PFSK-1 (cell line): ENCODE measurements at regions not wholly inside any gene's neighbourhood (a gene's known extent, or its start where the extent isn't known, plus 50 kb on each side); places are given as distances from the start of the nearest gene placed in this dataset.

Experiments
- FOXP2 ChIP-seq: optimal IDR thresholded peaks from 2 replicates; pipeline ENCODE3; 2011; ENCODE audit warnings: borderline replicate concordance, control low read depth, inconsistent platforms; ENCODE audit not compliant: insufficient read depth; ENCODE audit errors: extremely low read length, extremely low read depth
- POLR2AphosphoS5 ChIP-seq: IDR thresholded peaks from 2 replicates; pipeline ENCODE4 v1.6.1; 2012; ENCODE audit warnings: low read depth, mild to moderate bottlenecking, control low read depth, low read length, moderate library complexity
- SIN3A ChIP-seq: IDR thresholded peaks from 2 replicates; pipeline ENCODE4 v1.6.1; 2012; ENCODE audit warnings: mild to moderate bottlenecking, low read length, moderate library complexity, borderline replicate concordance; ENCODE audit not compliant: insufficient read depth
- TAF1 ChIP-seq: IDR thresholded peaks from 2 replicates; pipeline ENCODE4 v1.6.1; 2012; ENCODE audit warnings: low read length, control low read depth, borderline replicate concordance; ENCODE audit not compliant: insufficient read depth
- TF ChIP-seq, protein P1 (sequence below), 2 experiments: IDR thresholded peaks; 2 replicates each; pipeline versions ENCODE4 v1.6.1 to v1.8.0; 2011 to 2012; ENCODE audit warnings: low read depth in 2 of 2, low read length in 2 of 2, control low read depth in 1 of 2, inconsistent platforms in 1 of 2, mild to moderate bottlenecking in 1 of 2, moderate library complexity in 1 of 2; ENCODE audit not compliant: insufficient read depth in 1 of 2

DNA sequence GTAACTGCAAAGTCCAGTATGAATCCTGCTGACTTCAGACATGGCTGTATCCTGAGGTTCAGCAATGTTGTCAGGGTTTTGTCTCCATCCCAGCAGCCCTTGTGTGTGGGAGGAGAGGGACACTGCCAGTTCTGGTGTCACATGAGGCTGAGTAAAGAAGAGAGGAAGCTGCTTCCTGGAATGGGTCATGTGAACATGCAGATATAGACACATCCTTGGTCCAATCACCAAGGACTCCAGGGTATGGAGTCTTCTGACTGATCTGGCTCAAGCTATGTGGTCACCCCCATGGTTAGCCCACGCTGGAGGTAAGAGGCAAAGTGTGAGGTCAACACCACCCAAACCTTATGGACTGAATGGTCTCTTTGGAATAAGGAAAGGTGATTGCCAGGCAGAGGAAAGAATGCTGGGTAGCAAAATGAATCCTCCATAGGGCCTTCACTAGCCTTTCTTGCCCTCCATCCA lies 134.4 kb upstream of the SLC1A4 start:
- TF ChIP-seq SIN3A (no peak), FOXP2 (peak; percentile 55)

DNA sequence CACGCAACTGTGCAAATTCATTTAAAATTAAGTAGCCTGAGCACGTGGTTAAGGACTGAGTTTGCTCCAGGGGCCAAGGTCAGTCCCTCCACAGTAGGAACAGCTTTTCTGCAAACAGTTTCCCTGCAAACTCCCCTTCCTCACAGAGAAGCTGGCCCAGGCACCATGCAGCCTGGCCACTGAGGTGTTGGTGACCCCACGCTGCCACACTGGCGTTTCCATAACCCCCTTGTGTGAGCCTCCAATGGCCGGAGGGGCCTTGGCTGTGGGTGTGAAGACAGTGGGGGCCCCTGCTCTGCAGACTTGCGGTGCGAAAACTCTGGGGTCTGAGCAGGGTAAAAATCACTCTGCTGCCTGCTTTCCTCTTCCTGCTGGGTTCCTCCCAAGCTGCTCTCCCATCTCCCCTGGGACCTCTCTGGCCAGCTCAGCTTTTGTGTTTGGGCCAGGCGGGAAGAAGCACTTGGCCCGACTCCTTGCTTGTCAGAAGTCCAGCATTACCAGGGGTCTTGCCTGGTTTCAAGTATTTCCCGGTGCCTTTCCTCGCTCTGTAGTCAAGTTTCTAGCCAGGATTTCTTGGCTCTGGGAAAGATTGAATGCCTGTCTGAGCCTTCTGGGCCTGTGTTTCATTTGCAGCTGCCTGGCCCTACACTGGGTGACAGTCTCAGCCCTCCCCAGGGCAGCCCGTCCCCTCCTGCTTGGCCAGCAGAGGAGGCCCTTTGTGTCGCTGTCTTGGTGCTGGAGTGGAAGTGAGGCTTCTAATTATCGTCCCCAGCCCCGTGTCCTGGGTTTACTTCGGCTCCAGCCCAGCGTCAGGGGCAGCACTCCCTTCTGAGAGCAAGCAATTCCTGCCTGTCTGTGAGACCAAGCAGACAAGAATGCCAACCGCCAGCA lies 131.4 kb upstream of the SLC1A4 start:
- TF ChIP-seq FOXP2, result no peak
- TF ChIP-seq, protein P1, sequence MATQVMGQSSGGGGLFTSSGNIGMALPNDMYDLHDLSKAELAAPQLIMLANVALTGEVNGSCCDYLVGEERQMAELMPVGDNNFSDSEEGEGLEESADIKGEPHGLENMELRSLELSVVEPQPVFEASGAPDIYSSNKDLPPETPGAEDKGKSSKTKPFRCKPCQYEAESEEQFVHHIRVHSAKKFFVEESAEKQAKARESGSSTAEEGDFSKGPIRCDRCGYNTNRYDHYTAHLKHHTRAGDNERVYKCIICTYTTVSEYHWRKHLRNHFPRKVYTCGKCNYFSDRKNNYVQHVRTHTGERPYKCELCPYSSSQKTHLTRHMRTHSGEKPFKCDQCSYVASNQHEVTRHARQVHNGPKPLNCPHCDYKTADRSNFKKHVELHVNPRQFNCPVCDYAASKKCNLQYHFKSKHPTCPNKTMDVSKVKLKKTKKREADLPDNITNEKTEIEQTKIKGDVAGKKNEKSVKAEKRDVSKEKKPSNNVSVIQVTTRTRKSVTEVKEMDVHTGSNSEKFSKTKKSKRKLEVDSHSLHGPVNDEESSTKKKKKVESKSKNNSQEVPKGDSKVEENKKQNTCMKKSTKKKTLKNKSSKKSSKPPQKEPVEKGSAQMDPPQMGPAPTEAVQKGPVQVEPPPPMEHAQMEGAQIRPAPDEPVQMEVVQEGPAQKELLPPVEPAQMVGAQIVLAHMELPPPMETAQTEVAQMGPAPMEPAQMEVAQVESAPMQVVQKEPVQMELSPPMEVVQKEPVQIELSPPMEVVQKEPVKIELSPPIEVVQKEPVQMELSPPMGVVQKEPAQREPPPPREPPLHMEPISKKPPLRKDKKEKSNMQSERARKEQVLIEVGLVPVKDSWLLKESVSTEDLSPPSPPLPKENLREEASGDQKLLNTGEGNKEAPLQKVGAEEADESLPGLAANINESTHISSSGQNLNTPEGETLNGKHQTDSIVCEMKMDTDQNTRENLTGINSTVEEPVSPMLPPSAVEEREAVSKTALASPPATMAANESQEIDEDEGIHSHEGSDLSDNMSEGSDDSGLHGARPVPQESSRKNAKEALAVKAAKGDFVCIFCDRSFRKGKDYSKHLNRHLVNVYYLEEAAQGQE (IDR thresholded peaks at IDR 0.05; ENCODE audit: insufficient read depth in 1 of 2, low read depth in 2 of 2, low read length in 2 of 2), result no peak
- no peak for TF ChIP-seq POLR2AphosphoS5
- TF ChIP-seq SIN3A, result no peak
- no peak for TF ChIP-seq TAF1

DNA sequence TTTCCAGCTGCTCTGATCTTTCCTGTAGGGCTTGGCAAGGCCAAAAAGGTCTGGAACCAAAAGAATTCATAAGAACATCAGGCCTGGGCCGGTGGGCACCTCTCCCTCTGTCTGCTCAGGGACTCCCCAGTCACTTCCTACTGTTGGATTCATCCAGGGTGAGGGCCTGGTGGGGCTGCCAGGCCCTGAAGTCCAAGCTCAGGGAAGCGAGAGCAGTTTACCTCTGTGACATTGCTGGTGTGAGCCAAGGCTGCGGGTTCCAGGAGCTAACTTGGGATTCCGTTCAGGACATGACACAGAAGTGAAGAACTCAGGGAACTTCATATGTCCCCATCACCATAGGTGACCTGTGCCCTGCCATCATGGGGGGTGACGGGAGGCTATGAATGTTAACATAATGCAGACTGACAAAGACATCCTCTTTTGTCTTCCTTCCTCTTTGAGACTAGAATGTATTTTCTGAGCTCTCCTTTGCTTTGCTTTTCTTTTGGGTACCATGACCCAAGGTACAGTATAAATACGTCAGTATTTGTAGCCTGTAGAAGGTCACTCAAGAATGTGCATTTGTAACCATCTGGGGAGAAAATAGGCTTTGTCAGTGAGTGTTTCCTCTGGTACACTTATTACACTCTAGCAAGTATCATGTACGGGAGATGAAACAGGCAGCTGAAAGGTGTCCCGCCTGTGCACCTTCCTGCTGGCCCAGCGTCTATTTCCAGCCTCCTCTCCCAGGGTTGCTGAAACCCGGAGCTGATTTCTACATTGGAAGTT lies 130.5 kb upstream of the SLC1A4 start:
- TF ChIP-seq FOXP2, result no peak

DNA sequence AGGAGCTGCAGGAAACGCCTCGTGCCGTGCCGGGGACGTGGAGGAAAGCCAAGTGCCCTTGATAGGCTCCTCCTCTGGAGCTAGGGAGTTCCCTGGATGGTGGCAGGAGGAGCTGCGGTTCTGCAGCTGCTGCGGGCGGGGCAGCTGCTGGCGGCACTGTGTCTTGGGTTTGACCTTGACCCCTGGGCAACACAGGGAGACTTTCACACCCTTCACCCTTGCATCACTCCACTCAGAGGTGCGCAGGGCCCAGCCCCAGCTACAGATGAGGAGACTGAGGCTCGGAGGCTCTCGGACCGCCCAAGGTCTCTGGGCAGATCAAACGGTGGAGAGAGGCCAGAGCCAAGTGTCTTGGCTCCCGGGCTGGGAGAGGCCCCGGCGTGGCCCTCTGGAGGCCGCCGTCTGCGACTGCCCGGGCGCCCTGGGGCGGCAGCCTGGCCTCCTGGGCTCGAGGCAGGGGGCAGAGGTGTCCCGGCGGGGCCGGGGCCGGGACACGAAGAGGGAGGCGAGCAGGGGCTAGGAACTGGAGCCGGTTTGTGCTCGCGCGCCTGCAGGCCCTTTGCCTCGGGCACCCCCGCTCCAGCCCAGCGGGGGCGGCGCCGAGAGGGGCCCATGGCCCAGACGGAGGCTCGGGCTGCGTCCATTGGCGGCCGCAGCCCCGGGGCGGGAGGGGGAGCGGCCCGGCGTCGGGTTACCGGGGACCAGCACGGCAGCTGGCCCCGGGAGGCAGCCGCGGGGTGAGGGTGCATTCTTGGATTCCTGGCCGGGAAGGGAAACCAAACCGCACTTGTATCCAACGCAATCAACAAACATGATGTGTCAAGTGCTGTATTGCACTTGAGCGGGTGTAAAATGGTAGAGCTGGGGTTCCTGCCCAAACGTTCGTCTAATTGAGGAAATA lies 129.6 kb upstream of the SLC1A4 start:
- TF ChIP-seq POLR2AphosphoS5 (no peak), FOXP2 (no peak), SIN3A (no peak), TAF1 (no peak)
- TF ChIP-seq, protein P1 (IDR thresholded peaks at IDR 0.05; ENCODE audit: insufficient read depth in 1 of 2, low read depth in 2 of 2, low read length in 2 of 2), result no peak

DNA sequence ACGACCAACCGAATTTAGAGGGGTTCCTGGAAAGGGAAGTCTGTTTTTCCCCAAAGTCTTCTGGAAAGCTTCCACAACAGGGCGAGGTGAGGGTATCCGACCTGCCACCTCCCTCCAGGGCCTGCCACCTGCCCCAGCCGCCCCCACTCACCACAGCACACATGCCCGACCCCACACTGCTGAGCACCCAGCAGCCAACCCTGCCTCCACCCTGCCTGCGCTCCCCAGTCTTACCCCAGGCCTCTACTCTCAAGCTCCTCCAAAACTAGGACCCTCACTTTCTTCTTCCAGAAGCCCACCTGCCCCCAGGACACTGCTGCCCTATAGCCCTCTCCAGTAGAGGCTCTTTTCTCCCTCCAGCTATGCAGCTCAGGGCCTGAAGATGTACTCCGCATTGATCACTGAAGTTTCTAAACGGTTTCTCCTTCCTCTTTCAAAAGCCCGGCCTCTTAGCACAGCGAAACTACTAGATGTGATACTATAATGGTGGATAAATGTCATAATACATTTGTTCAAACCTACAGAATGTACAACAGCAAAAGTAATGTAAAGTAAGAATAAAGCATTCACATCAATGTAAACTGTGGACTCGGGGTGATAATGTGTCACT lies 128.8 kb upstream of the SLC1A4 start:
- TF ChIP-seq POLR2AphosphoS5 (no peak), FOXP2 (no peak), TAF1 (no peak), SIN3A (no peak)
- TF ChIP-seq, protein P1 (IDR thresholded peaks at IDR 0.05; ENCODE audit: insufficient read depth in 1 of 2, low read depth in 2 of 2, low read length in 2 of 2), result no peak
